Body of pancreas (tissue), 4 donors: ENCODE measurements at regions not wholly inside any gene's neighbourhood (a gene's known extent, or its start where the extent isn't known, plus 50 kb on each side); places are given as distances from the start of the nearest gene placed in this dataset.
A peak's percentile ranks its signal among the peaks of the same experiment; 100 is the strongest.

Source experiments
- ATAC-seq: fragments of 150-250 bp; one replicate; pipeline ENCODE4 v1.9.1; 2016
- DNase-seq, 4 donors: peaks; one replicate each; pipeline ENCODE4 v3.0.0-alpha.2; 2019
- H3K27ac ChIP-seq, 4 donors: fragments of 200-600 bp; sonication (generic); 1 replicate in 3 of 4; 2 replicates in 1 of 4; pipeline versions ENCODE4 v1.5.1 to v1.6.1; 2016 to 2019; ENCODE audit warnings: mild to moderate bottlenecking in 1 of 4, mixed read lengths in 1 of 4, moderate library complexity in 1 of 4
- H3K27me3 ChIP-seq, 2 donors: fragments of 200-600 bp; sonication (generic); one replicate each; pipeline ENCODE4 v1.6.0; 2016; ENCODE audit warnings: mild to moderate bottlenecking in 1 of 2
- H3K36me3 ChIP-seq, 2 donors: fragments of 200-600 bp; sonication (generic); replicated peaks in 1 of 2; 2 replicates each; pipeline ENCODE4 v1.5.1; 2016; ENCODE audit warnings: low read depth in 2 of 2; ENCODE audit not compliant: insufficient read depth in 1 of 2
- H3K4me1 ChIP-seq: fragments of 200-600 bp; sonication (generic); one replicate; pipeline ENCODE4 v1.6.0; 2016
- H3K4me3 ChIP-seq, 2 donors: fragments of 200-600 bp; sonication (generic); 1 replicate in 1 of 2; 2 replicates in 1 of 2; pipeline ENCODE4 v1.5.1; 2016 to 2019
- H3K9me3 ChIP-seq, 3 donors: fragments of 200-600 bp; sonication (generic); 1 replicate in 2 of 3; 2 replicates in 1 of 3; pipeline ENCODE4 v1.5.1; 2016
- CTCF ChIP-seq, 7 experiments: fragments of 450-650 bp in 4 of 7; fragments of 200-600 bp in 3 of 7; sonication (generic) in 3 of 7; IDR thresholded peaks; one replicate each; pipeline ENCODE4 v1.5.1; 2016 to 2019; ENCODE audit warnings: antibody characterized with exemption in 7 of 7
- POLR2A ChIP-seq, 3 donors: fragments of 450-650 bp; IDR thresholded peaks; one replicate each; pipeline ENCODE4 v1.6.1; 2016; ENCODE audit warnings: antibody characterized with exemption in 3 of 3, mild to moderate bottlenecking in 2 of 3
- WGBS, 2 donors: methylation state at CpG; one replicate each; pipeline ENCODE4 v1.1.5; 2017; 5-methylcytosine and 5-hydroxymethylcytosine counted together
- intact Hi-C: fragments of 100-400 bp; cut with DNase I; formaldehyde crosslinking; loops from one replicate; pipeline ENCODE4 v1.15.1; 2023

GRCh38 chr20:7650086-7650879 is 290.0 kb downstream of the HAO1 start:
- Histone ChIP-seq H3K27me3 (no peaks in the 10 kb centered on the region), H3K4me1 (no peaks in the 10 kb centered on the region), H3K9me3 (no peaks in the 10 kb centered on the region), H3K27ac (no peak overlapping the region), H3K4me3 (no peak overlapping the region), H3K36me3 (no peaks in the 10 kb centered on the region)
- no peak for TF ChIP-seq CTCF (IDR thresholded peaks at IDR 0.05)
- TF ChIP-seq POLR2A (IDR thresholded peaks at IDR 0.05), result no peak
- 55 to 56% methylated on average over 6 of the region's 6 CpGs for WGBS, 2 donors
- intact Hi-C loops, result no loop called here
- DNase-seq (peak in 1 of 4 donors; percentile 5), ATAC-seq (no peak)

GRCh38 chr20:7654231-7654630 is 286.0 kb downstream of the HAO1 start:
- TF ChIP-seq POLR2A (IDR thresholded peaks at IDR 0.05) (no peak), CTCF (IDR thresholded peaks at IDR 0.05) (no peak)
- H3K27me3 ChIP-seq, result no peaks in the 10 kb centered on the region
- no peaks in the 10 kb centered on the region for H3K4me1 ChIP-seq
- H3K9me3 ChIP-seq, result no peaks in the 10 kb centered on the region
- intact Hi-C loops, result no loop called here
- H3K27ac ChIP-seq, result no peak overlapping the region
- DNase-seq (no peak), ATAC-seq (no peak)
- no peaks in the 10 kb centered on the region for H3K36me3 ChIP-seq
- no peak overlapping the region for H3K4me3 ChIP-seq

- Histone ChIP-seq H3K9me3 (no peaks in the 10 kb centered on the region), H3K4me1 (no peaks in the 10 kb centered on the region), H3K27ac (no peak overlapping the region), H3K4me3 (no peak overlapping the region), H3K36me3 (no peaks in the 10 kb centered on the region), H3K27me3 (no peaks in the 10 kb centered on the region)
- TF ChIP-seq POLR2A (IDR thresholded peaks at IDR 0.05) (no peak), CTCF (IDR thresholded peaks at IDR 0.05) (no peak)
- 59 to 62% methylated on average over 4 of the region's 4 CpGs for WGBS, 2 donors
- ATAC-seq, result no peak
- intact Hi-C loops, result no loop called here
- DNase-seq, result no peak
These were observed 283.4 kb downstream of the HAO1 start for GRCh38 chr20:7656687-7657467.

- no peak overlapping the region for H3K4me3 ChIP-seq
- H3K4me1 ChIP-seq, result no peaks in the 10 kb centered on the region
- no peak for DNase-seq
- no peaks in the 10 kb centered on the region for H3K27me3 ChIP-seq
- WGBS, 2 donors, result 72 to 76% methylated on average over 2 of the region's 2 CpGs
- no peaks in the 10 kb centered on the region for H3K9me3 ChIP-seq
- no peak overlapping the region for H3K27ac ChIP-seq
- intact Hi-C loops, result no loop called here
- H3K36me3 ChIP-seq, result no peaks in the 10 kb centered on the region
- TF ChIP-seq POLR2A (IDR thresholded peaks at IDR 0.05), result no peak
- no peak for TF ChIP-seq CTCF (IDR thresholded peaks at IDR 0.05)
- no peak for ATAC-seq
These were observed 282.7 kb downstream of the HAO1 start for GRCh38 chr20:7657569-7657968.
